ENCODE measurements at regions not wholly inside any gene's neighbourhood (a gene's known extent, or its start where the extent isn't known, plus 50 kb on each side); places are given as distances from the start of the nearest gene placed in this dataset.

- TF ChIP-seq ZFP3 (CRISPR knock-in tag; IDR thresholded peaks at IDR 0.05) (no peak), CREB5 (CRISPR knock-in tag; IDR thresholded peaks at IDR 0.05; ENCODE audit: low read depth) (no peak), PPARA (CRISPR knock-in tag; IDR thresholded peaks at IDR 0.05; ENCODE audit: borderline replicate concordance) (no peak)
Measured at GRCh38 chr11:79796704-79797103, 355.9 kb upstream of the TENM4 start.

Data from SK-N-SH treated with all-trans-retinoic acid at 6 μM for 48 hours (cell line).